ENCODE measurements at regions not wholly inside any gene's neighbourhood (a gene's known extent, or its start where the extent isn't known, plus 50 kb on each side); places are given as distances from the start of the nearest gene placed in this dataset.

DNA sequence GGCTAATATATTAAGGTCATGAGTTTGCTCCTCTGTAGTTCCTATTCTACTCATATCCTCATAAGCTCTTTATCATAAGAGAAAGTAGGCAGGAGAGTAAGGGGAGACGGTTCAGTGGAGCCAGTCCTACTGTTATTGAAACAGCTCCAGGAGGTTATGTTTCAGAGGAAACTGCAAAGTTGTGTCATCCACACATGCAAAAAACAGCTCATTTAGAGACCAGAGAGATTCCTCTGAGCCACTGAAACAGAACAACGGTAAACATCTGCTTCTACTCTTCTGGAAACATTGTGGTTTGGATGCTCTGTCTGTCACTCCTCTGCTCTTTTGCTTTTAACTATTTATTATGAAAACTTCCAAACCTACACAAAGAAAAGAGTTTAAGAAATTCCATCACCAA is 66.3 kb upstream of the PPP2R5A start:
- H3K27me3 ChIP-seq (ENCODE audit: control insufficient read depth in 3 of 3, insufficient read depth in 3 of 3, low read length in 3 of 3), result no peaks in the 10 kb centered on the region

DNA sequence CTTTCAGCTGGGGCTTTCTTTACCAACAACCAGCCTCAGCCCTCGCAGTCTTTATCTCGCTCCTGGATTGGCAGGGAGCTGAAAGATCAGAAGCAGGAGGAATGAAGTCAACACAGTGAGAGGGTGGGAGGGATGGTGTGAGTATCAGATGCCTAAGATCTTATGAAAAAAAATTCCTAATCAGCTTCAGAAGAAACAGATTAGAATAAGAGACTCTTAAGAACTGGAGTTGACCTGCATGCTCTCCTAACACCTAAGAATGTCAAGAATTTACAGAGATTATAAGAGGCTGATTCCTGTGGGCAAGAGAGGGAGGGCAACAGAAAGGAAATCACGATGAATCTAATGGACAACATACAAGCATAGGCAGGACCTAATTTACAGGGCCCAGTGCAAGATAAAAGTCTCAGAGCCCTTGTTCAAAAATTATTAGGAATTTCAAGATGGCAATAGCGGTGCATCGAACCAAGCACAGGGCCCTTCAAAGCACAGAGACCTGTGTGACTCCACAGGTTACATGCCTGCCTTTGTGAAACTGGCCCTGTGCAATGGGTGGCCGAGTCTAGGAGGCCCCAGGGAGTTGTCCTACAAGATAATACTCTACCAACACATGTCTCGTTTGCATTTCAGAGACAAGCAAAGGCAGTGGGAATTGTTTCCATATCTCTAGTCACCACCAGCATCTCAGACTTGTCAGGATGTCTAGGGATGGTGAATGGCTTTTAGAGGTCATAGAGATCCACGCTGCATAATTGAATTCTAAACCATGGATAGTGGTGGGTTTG is 65.3 kb upstream of the PPP2R5A start:
- no peak overlapping the region for H3K9ac ChIP-seq (ENCODE audit: low read depth in 1 of 3, low read length in 3 of 3)
- H3K27ac ChIP-seq (ENCODE audit: low read depth, low read length), result no peak overlapping the region

More for the DNA sequence above, 66.3 kb upstream of the PPP2R5A start:
- Histone ChIP-seq H3K9ac (ENCODE audit: low read depth in 1 of 3, low read length in 3 of 3) (peak overlapping the region in 1 of 3 donors; percentile 43), H3K27ac (ENCODE audit: low read depth, low read length) (no peak overlapping the region), H3K9me3 (ENCODE audit: control insufficient read depth in 3 of 3, low read length in 3 of 3) (no peaks in the 10 kb centered on the region), H3K4me3 (ENCODE audit: low read length in 3 of 3) (no peak overlapping the region), H3K4me1 (ENCODE audit: control insufficient read depth in 3 of 3, insufficient read depth in 3 of 3, low read length in 3 of 3) (peaks cover 0 to 14% (median 7%) of the 10 kb centered on the region in 3 donors), H3K36me3 (ENCODE audit: control insufficient read depth in 3 of 3, insufficient read depth in 3 of 3, low read length in 3 of 3) (no peaks in the 10 kb centered on the region)

DNA sequence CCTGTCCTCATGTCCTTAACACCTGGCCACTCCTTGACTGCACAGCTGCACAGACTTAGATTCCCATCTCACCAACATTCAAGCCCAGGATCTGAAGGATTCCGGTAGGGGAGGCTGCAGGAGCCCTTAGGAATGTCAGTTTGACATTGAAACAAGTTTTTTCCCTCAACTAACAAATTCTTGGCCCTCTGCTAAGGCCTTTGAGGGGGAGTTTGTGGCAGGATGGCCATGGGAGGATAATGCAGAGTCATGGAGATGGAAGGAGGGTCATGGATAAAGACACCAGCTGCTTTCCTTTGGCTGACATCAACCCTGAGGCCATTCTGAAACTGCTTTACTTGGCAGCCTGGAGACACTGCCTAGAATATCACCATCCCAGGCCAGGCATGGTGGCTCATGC is 63.4 kb upstream of the PPP2R5A start:
- H3K4me3 ChIP-seq (ENCODE audit: low read length in 3 of 3), result no peak overlapping the region

More for the DNA sequence above, 65.3 kb upstream of the PPP2R5A start:
- no peaks in the 10 kb centered on the region for H3K9me3 ChIP-seq (ENCODE audit: control insufficient read depth in 3 of 3, low read length in 3 of 3)
- H3K27me3 ChIP-seq (ENCODE audit: control insufficient read depth in 3 of 3, insufficient read depth in 3 of 3, low read length in 3 of 3), result no peaks in the 10 kb centered on the region
- H3K4me1 ChIP-seq (ENCODE audit: control insufficient read depth in 3 of 3, insufficient read depth in 3 of 3, low read length in 3 of 3), result peaks cover 0 to 14% (median 7%) of the 10 kb centered on the region in 3 donors
- no peaks in the 10 kb centered on the region for H3K36me3 ChIP-seq (ENCODE audit: control insufficient read depth in 3 of 3, insufficient read depth in 3 of 3, low read length in 3 of 3)
- no peak overlapping the region for H3K4me3 ChIP-seq (ENCODE audit: low read length in 3 of 3)

DNA sequence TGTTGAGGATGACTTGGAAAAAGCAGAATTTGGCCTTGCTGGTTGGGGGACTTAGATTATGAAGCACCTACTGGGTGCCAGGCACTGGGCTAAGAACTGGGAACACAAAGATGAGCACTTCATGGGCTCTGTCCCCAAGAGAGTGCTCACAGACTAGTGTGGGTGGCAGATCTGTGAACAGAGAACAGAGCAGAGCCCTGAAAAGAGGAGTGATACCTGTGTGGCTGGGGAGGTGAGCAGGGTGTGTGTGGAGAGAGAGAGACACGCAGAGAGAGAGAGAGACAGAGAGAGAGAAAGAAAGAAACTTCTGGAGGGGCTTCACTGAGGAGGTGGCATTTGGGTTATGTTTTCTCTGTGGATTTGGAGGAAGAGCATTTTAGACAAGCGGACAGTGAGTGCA is 61.1 kb upstream of the PPP2R5A start:
- no peaks in the 10 kb centered on the region for H3K9me3 ChIP-seq (ENCODE audit: control insufficient read depth in 3 of 3, low read length in 3 of 3)

More for the DNA sequence above, 63.4 kb upstream of the PPP2R5A start:
- Histone ChIP-seq H3K4me1 (ENCODE audit: control insufficient read depth in 3 of 3, insufficient read depth in 3 of 3, low read length in 3 of 3) (peaks cover 2 to 14% (median 9%) of the 10 kb centered on the region in 3 donors), H3K9ac (ENCODE audit: low read depth in 1 of 3, low read length in 3 of 3) (no peak overlapping the region), H3K27ac (ENCODE audit: low read depth, low read length) (no peak overlapping the region), H3K27me3 (ENCODE audit: control insufficient read depth in 3 of 3, insufficient read depth in 3 of 3, low read length in 3 of 3) (no peaks in the 10 kb centered on the region), H3K36me3 (ENCODE audit: control insufficient read depth in 3 of 3, insufficient read depth in 3 of 3, low read length in 3 of 3) (no peaks in the 10 kb centered on the region), H3K9me3 (ENCODE audit: control insufficient read depth in 3 of 3, low read length in 3 of 3) (no peaks in the 10 kb centered on the region)

DNA sequence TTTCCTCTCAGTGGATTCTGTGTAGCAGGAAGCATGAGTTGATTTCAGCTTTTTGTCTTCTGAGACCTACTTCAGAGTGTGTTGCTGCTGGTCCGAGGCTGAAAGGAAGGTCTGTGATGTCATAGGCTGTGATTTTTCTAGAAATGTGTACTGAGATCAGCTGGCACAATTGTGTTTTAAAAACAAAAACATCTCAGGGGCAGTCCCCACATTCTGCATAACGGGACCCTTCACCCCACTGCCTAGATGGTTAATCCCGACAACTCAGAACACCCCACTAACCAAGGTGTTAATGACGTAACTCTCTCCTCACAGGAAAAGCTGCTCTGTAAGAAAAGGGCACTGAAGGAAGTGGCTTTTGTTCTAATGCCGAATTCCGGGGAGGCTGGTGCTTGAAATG is 59.8 kb upstream of the PPP2R5A start:
- H3K9ac ChIP-seq (ENCODE audit: low read depth in 1 of 3, low read length in 3 of 3), result no peak overlapping the region
- no peak overlapping the region for H3K4me3 ChIP-seq (ENCODE audit: low read length in 3 of 3)
- H3K27ac ChIP-seq (ENCODE audit: low read depth, low read length), result no peak overlapping the region
- no peaks in the 10 kb centered on the region for H3K36me3 ChIP-seq (ENCODE audit: control insufficient read depth in 3 of 3, insufficient read depth in 3 of 3, low read length in 3 of 3)
- no peaks in the 10 kb centered on the region for H3K27me3 ChIP-seq (ENCODE audit: control insufficient read depth in 3 of 3, insufficient read depth in 3 of 3, low read length in 3 of 3)
- H3K4me1 ChIP-seq (ENCODE audit: control insufficient read depth in 3 of 3, insufficient read depth in 3 of 3, low read length in 3 of 3), result peaks cover 2 to 3% (median 2%) of the 10 kb centered on the region in 3 donors
- H3K9me3 ChIP-seq (ENCODE audit: control insufficient read depth in 3 of 3, low read length in 3 of 3), result no peaks in the 10 kb centered on the region

More for the DNA sequence above, 61.1 kb upstream of the PPP2R5A start:
- peaks cover 2 to 3% (median 2%) of the 10 kb centered on the region in 3 donors for H3K4me1 ChIP-seq (ENCODE audit: control insufficient read depth in 3 of 3, insufficient read depth in 3 of 3, low read length in 3 of 3)
- no peak overlapping the region for H3K9ac ChIP-seq (ENCODE audit: low read depth in 1 of 3, low read length in 3 of 3)
- no peaks in the 10 kb centered on the region for H3K36me3 ChIP-seq (ENCODE audit: control insufficient read depth in 3 of 3, insufficient read depth in 3 of 3, low read length in 3 of 3)
- no peak overlapping the region for H3K4me3 ChIP-seq (ENCODE audit: low read length in 3 of 3)
- no peak overlapping the region for H3K27ac ChIP-seq (ENCODE audit: low read depth, low read length)
- H3K27me3 ChIP-seq (ENCODE audit: control insufficient read depth in 3 of 3, insufficient read depth in 3 of 3, low read length in 3 of 3), result no peaks in the 10 kb centered on the region

DNA sequence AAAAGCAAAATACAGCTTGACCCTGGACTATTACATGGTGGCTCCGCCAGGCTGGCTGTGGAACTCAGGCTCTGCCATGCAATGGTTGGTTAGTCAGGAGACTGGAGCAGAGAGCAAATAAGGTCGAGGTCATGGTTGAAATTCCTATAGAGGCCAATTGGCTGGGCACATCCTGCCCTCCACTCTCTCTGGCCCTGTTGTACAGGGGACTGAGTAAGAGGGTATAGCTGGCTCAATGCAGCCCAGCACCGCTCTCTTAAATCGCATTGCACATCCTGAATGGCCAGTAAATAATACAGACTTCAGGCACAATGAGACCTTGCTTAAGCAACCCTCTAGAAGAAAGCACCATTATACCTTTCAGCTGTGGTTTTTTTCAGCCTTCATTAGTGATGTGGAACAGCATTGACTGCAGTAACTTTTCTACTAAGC is 59.3 kb upstream of the PPP2R5A start:
- H3K4me1 ChIP-seq (ENCODE audit: control insufficient read depth in 3 of 3, insufficient read depth in 3 of 3, low read length in 3 of 3), result peaks cover 2 to 3% (median 2%) of the 10 kb centered on the region in 3 donors
- no peaks in the 10 kb centered on the region for H3K36me3 ChIP-seq (ENCODE audit: control insufficient read depth in 3 of 3, insufficient read depth in 3 of 3, low read length in 3 of 3)
- H3K27me3 ChIP-seq (ENCODE audit: control insufficient read depth in 3 of 3, insufficient read depth in 3 of 3, low read length in 3 of 3), result no peaks in the 10 kb centered on the region
- no peaks in the 10 kb centered on the region for H3K9me3 ChIP-seq (ENCODE audit: control insufficient read depth in 3 of 3, low read length in 3 of 3)
- no peak overlapping the region for H3K9ac ChIP-seq (ENCODE audit: low read depth in 1 of 3, low read length in 3 of 3)
- no peak overlapping the region for H3K27ac ChIP-seq (ENCODE audit: low read depth, low read length)
- H3K4me3 ChIP-seq (ENCODE audit: low read length in 3 of 3), result no peak overlapping the region

DNA sequence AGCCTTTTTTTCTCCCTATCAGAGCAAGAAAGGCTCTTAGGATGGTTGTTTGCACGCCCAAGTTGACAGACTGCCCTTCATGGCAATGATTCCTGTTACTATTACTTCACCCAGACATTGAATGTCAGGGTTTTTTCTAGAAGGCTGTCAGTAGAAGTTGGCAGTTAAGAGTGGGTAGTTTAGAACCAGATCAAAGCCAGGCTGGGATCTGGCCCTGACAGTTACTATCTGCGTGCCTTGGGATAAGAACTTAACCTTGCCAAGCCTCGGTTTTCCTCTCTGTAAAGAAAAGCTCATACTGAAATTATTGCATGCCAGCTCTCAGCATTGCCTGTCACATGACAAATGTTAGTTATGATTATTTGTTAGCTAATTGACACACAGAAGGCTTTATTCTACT is 58.7 kb upstream of the PPP2R5A start:
- Histone ChIP-seq H3K27me3 (ENCODE audit: control insufficient read depth in 3 of 3, insufficient read depth in 3 of 3, low read length in 3 of 3) (no peaks in the 10 kb centered on the region), H3K9me3 (ENCODE audit: control insufficient read depth in 3 of 3, low read length in 3 of 3) (no peaks in the 10 kb centered on the region), H3K36me3 (ENCODE audit: control insufficient read depth in 3 of 3, insufficient read depth in 3 of 3, low read length in 3 of 3) (no peaks in the 10 kb centered on the region), H3K4me1 (ENCODE audit: control insufficient read depth in 3 of 3, insufficient read depth in 3 of 3, low read length in 3 of 3) (peaks cover 2 to 6% (median 2%) of the 10 kb centered on the region in 3 donors), H3K9ac (ENCODE audit: low read depth in 1 of 3, low read length in 3 of 3) (no peak overlapping the region), H3K4me3 (ENCODE audit: low read length in 3 of 3) (no peak overlapping the region), H3K27ac (ENCODE audit: low read depth, low read length) (no peak overlapping the region)

DNA sequence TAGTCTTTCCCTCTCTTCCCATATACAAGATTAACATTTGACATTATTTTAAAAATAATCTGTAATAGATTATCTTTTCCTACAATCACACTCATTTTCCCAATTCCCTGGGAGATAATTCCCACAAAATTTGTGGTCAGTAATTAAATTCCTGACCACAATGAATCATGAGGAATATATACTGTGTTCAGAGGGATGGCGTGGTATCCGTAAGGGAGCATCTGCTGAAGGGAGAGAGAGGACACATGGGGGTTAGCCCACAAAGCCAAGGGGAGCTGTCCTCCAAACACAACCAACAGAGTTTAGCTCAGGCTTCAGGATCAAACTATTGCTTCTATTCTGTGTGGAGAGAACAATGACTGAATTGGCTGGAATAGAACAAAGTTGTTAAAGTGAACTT is 57.1 kb upstream of the PPP2R5A start:
- Histone ChIP-seq H3K27me3 (ENCODE audit: control insufficient read depth in 3 of 3, insufficient read depth in 3 of 3, low read length in 3 of 3) (no peaks in the 10 kb centered on the region), H3K27ac (ENCODE audit: low read depth, low read length) (no peak overlapping the region), H3K4me3 (ENCODE audit: low read length in 3 of 3) (no peak overlapping the region), H3K9ac (ENCODE audit: low read depth in 1 of 3, low read length in 3 of 3) (no peak overlapping the region), H3K9me3 (ENCODE audit: control insufficient read depth in 3 of 3, low read length in 3 of 3) (no peaks in the 10 kb centered on the region), H3K4me1 (ENCODE audit: control insufficient read depth in 3 of 3, insufficient read depth in 3 of 3, low read length in 3 of 3) (peaks cover 2 to 13% (median 6%) of the 10 kb centered on the region in 3 donors), H3K36me3 (ENCODE audit: control insufficient read depth in 3 of 3, insufficient read depth in 3 of 3, low read length in 3 of 3) (no peaks in the 10 kb centered on the region)

DNA sequence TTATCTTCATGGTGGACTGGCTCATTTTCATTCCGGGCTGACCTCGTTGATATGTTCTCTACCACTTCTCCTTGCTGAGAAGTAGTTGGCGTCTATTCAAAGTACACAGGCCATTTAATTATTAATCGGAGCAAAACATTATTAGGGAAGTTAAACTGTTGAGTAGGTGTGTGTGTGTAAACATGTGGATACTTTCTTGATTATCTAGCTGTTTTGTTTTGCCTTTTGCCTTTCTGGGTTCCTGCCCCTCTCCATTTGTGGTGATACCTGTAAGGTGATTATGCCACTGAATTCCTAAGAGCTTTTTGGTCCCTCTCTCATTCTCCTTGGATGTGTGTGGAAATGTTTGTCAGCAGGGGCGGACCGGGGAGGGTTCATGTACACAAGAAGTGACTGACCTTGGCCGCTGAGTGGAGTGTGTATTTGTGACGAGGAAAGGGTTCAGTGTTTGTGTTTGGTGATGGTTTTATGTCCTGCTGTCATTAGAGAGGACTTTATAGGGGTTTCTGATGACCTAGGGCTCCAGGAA is 56.6 kb upstream of the PPP2R5A start:
- H3K36me3 ChIP-seq (ENCODE audit: control insufficient read depth in 3 of 3, insufficient read depth in 3 of 3, low read length in 3 of 3), result no peaks in the 10 kb centered on the region
- H3K27ac ChIP-seq (ENCODE audit: low read depth, low read length), result no peak overlapping the region

DNA sequence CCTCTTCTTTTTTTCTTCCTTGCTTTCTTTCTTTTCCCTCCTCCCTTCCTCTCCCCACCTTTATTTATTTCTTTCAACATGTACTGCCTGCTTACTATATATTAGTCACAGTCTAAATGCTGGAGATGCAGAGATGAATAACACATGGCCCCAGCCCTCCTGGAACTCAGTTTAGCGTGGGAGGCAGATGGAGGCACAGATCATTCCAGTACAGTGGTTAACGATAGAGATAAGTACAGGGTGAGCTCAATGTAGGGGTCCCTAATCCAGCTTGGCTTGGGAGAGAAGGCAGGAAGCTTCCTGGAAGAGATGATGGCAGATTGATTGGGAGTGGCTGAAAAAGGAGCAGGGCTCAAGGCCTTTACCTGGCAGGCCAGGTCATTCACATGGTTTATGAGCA is 55.6 kb upstream of the PPP2R5A start:
- Histone ChIP-seq H3K4me3 (ENCODE audit: low read length in 3 of 3) (no peak overlapping the region), H3K27me3 (ENCODE audit: control insufficient read depth in 3 of 3, insufficient read depth in 3 of 3, low read length in 3 of 3) (no peaks in the 10 kb centered on the region), H3K27ac (ENCODE audit: low read depth, low read length) (no peak overlapping the region), H3K9me3 (ENCODE audit: control insufficient read depth in 3 of 3, low read length in 3 of 3) (no peaks in the 10 kb centered on the region), H3K36me3 (ENCODE audit: control insufficient read depth in 3 of 3, insufficient read depth in 3 of 3, low read length in 3 of 3) (no peaks in the 10 kb centered on the region), H3K9ac (ENCODE audit: low read depth in 1 of 3, low read length in 3 of 3) (no peak overlapping the region), H3K4me1 (ENCODE audit: control insufficient read depth in 3 of 3, insufficient read depth in 3 of 3, low read length in 3 of 3) (peaks cover 13 to 26% (median 19%) of the 10 kb centered on the region in 3 donors)

More for the DNA sequence above, 56.6 kb upstream of the PPP2R5A start:
- Histone ChIP-seq H3K4me1 (ENCODE audit: control insufficient read depth in 3 of 3, insufficient read depth in 3 of 3, low read length in 3 of 3) (peaks cover 6 to 17% (median 10%) of the 10 kb centered on the region in 3 donors), H3K9ac (ENCODE audit: low read depth in 1 of 3, low read length in 3 of 3) (no peak overlapping the region), H3K27me3 (ENCODE audit: control insufficient read depth in 3 of 3, insufficient read depth in 3 of 3, low read length in 3 of 3) (no peaks in the 10 kb centered on the region), H3K4me3 (ENCODE audit: low read length in 3 of 3) (no peak overlapping the region), H3K9me3 (ENCODE audit: control insufficient read depth in 3 of 3, low read length in 3 of 3) (no peaks in the 10 kb centered on the region)

Measured in skeletal muscle tissue (tissue), 3 donors.